HG03520 (cell line): ENCODE measurements at regions not wholly inside any gene's neighbourhood (a gene's known extent, or its start where the extent isn't known, plus 50 kb on each side); places are given as distances from the start of the nearest gene placed in this dataset.

ENCODE experiments used
- ATAC-seq: cut with Tn5 transposase; IDR thresholded peaks from one replicate; pipeline ENCODE4 v1.9.1; 2021; ENCODE audit warnings: mild to moderate bottlenecking, moderate library complexity; ENCODE audit not compliant: unreplicated experiment

DNA sequence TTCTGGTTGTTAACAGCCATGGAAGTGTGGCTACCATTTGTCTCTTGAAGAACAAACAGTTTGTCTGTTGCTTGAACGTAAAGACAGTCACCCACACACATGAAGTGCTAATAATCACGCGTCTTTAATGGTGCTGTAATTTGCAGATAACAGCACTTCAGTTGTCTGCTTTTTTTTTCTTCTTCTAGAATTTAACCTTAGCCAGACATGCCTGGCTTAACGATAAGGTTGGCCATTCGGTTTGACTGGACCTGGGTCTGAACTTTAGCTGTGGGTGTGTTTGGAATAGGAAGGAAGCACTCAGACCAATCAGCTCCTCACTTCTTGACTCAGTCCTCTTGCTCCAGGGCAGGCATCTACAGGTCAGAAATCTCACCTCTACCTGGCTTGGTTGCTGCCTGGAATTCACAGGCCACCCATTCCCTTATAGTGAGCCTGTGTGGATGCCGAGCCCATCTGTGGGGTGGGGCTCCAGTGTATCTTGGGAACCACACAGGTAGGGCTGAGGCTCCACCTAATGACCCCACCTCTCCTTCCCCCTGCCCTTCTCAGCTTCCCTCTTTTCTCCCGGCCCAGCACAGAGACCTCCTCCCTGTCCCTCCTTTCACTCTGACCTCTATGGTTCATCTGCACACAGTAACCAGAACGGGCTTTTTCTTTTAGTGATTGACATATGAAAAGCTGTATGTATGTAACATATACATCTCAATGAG, 246.4 kb upstream of the PWP1 start:
- no peak for ATAC-seq

GRCh38 chr12:107440606-107441005, 245.0 kb upstream of the PWP1 start:
- ATAC-seq, result no peak

- no peak for ATAC-seq
These were observed 243.8 kb upstream of the PWP1 start for GRCh38 chr12:107441665-107442300.

DNA sequence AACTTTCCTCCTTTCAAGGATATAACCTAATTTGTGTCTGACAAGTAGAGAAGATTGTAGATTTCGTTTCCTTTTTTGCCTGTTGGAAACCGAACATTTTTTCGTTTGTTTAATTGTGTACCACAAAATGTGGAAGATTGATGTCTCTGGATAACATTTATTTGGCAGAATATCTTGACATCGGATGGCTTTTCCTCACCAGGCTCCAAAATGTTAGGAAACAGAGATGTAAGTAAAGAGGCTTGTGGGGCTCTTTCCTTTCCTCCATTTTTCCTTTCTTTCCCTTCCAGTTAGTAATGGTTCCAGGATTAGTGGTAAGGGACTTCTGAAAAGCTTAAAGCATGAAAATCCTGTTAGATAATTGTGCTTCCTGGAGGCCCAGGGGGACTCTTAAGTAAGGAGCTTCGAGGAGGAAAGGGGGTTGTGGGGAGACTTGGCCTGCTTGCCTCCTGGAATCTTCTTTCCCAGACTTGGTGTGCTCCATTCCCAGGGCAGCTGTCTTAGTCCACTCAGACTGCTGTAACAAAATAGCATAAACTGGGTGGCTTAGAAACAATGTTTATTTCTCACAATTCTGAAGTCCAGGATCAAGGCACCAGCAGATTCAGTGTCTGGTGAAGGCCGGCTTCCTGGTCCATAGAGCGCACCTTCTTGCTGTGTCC, 243.1 kb upstream of the PWP1 start:
- no peak for ATAC-seq

- no peak for ATAC-seq
These were observed 242.1 kb upstream of the PWP1 start for GRCh38 chr12:107443320-107444090.

DNA sequence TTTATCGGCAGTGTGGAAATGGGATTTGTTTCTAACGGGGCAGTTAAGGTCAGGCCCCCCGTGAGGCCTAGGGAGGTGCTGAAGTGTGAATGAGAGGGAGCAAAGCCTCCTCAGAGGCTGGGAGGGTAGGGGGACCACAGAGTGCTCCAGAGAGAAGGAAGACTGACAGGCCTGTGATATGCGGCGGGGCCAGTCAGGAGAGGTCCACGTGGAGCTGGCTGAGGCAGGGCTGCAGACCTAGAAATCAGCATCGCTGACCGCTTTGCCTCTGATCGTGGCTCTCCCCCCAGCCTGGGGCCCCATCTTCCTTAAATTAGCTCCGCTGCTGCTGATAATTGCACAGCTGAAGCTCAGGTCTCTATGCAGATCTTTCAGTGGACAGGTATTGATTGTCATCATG, 240.8 kb upstream of the PWP1 start:
- ATAC-seq, result no peak

DNA sequence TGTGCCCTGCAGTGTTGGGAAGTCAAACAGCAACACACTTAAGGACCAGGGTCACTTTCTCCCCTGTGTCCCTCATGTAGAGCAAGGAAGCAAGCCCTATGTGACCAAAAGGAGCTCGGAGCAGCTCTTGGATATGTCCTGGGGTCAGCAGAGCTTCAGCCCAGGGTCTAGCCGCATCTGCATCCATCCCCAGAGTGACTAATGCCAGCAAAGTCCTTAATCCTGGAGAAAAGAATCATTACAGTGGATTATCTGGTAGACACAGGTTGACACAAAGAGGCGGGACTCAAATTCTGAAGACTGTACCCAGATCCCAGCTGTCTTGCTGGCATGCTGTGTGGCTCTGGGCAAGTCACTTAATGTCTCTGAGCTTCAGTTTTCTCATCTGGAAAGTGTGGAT, 239.1 kb upstream of the PWP1 start:
- no peak for ATAC-seq

GRCh38 chr12:107447336-107447735, 238.3 kb upstream of the PWP1 start:
- ATAC-seq, result no peak

- no peak for ATAC-seq
These were observed 237.4 kb upstream of the PWP1 start for GRCh38 chr12:107448198-107448597.

DNA sequence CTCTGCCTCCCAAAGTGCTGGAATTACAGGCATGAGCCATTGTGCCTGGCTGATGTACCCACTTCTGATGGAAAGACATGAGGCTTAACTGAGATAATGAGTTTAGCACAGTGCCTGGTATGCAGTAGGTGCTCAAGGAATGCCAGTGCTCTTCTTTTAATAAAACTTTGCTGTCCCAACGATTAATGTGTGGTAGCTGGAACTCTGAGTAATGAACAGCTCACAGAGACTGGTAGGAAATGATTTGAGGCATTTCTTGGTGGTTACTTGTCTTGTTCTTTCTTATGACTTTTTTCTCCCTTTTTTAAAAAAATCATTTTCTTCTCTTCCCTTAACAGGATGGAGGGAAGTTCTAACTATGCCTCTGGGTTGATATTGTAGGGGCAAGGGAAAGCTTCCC, 235.7 kb upstream of the PWP1 start:
- no peak for ATAC-seq

GRCh38 chr12:107450541-107450940, 235.1 kb upstream of the PWP1 start:
- ATAC-seq, result no peak

- ATAC-seq, result no peak
These were observed 234.4 kb upstream of the PWP1 start for GRCh38 chr12:107451246-107451645.

- ATAC-seq, result no peak
These were observed 231.3 kb upstream of the PWP1 start for GRCh38 chr12:107454109-107454830.

GRCh38 chr12:107457362-107457935, 228.2 kb upstream of the PWP1 start:
- no peak for ATAC-seq

GRCh38 chr12:107458163-107458562, 227.4 kb upstream of the PWP1 start:
- no peak for ATAC-seq

- ATAC-seq, result no peak
These were observed 226.6 kb upstream of the PWP1 start for GRCh38 chr12:107458990-107459389.

- no peak for ATAC-seq
These were observed 226.0 kb upstream of the PWP1 start for GRCh38 chr12:107459641-107460040.

GRCh38 chr12:107461222-107461975, 224.2 kb upstream of the PWP1 start:
- ATAC-seq, result no peak

GRCh38 chr12:107462428-107463332, 222.9 kb upstream of the PWP1 start:
- no peak for ATAC-seq
